NCI-H2196 treated with DMSO at 0.1 percent for 48 hours (cell line): ENCODE measurements at regions not wholly inside any gene's neighbourhood (a gene's known extent, or its start where the extent isn't known, plus 50 kb on each side); places are given as distances from the start of the nearest gene placed in this dataset.

ENCODE experiments used
- DNase-seq: peaks from one replicate; lab custom pipeline; 2025; ENCODE audit not compliant: unreplicated experiment; lab: John Stamatoyannopoulos, UW

GRCh38 chr3:102176333-102177050, 258.3 kb upstream of the ZPLD1 start:
- DNase-seq: no peak

GRCh38 chr3:102177075-102177755, 257.6 kb upstream of the ZPLD1 start:
- DNase-seq: no peak

GRCh38 chr3:102178817-102179216, 256.0 kb upstream of the ZPLD1 start:
- no peak for DNase-seq

GRCh38 chr3:102179326-102180177, 255.3 kb upstream of the ZPLD1 start:
- no peak for DNase-seq

GRCh38 chr3:102180280-102180931, 254.4 kb upstream of the ZPLD1 start:
- no peak for DNase-seq

- DNase-seq: peak; percentile 30
Measured at GRCh38 chr3:102181175-102181920, 253.5 kb upstream of the ZPLD1 start.

- no peak for DNase-seq
Measured at GRCh38 chr3:102182162-102182561, 252.7 kb upstream of the ZPLD1 start.

- DNase-seq: no peak
Measured at GRCh38 chr3:102183186-102183585, 251.6 kb upstream of the ZPLD1 start.

- no peak for DNase-seq
Measured at GRCh38 chr3:102183623-102184022, 251.2 kb upstream of the ZPLD1 start.

GRCh38 chr3:102189541-102189940, 245.3 kb upstream of the ZPLD1 start:
- no peak for DNase-seq

GRCh38 chr3:102189956-102190723, 244.7 kb upstream of the ZPLD1 start:
- DNase-seq: no peak

- DNase-seq: no peak
Measured at GRCh38 chr3:102192575-102192974, 242.2 kb upstream of the ZPLD1 start.

GRCh38 chr3:102193255-102193654, 241.6 kb upstream of the ZPLD1 start:
- no peak for DNase-seq

- no peak for DNase-seq
Measured at GRCh38 chr3:102194001-102194400, 240.8 kb upstream of the ZPLD1 start.

- no peak for DNase-seq
Measured at GRCh38 chr3:102194760-102195159, 240.1 kb upstream of the ZPLD1 start.

GRCh38 chr3:102195198-102195948, 239.4 kb upstream of the ZPLD1 start:
- no peak for DNase-seq

GRCh38 chr3:102200126-102200525, 234.7 kb upstream of the ZPLD1 start:
- DNase-seq: no peak

GRCh38 chr3:102200560-102200959, 234.3 kb upstream of the ZPLD1 start:
- no peak for DNase-seq

GRCh38 chr3:102205647-102206046, 229.2 kb upstream of the ZPLD1 start:
- DNase-seq: no peak
